Breast epithelium (tissue), 3 donors: ENCODE measurements at regions not wholly inside any gene's neighbourhood (a gene's known extent, or its start where the extent isn't known, plus 50 kb on each side); places are given as distances from the start of the nearest gene placed in this dataset.
"Not testable (repeated sequence)": the region's sequence is repeated elsewhere in the genome, so short reads cannot be mapped to it uniquely, and the experiment has no call there.

ENCODE experiments used
- CTCF ChIP-seq, 3 donors: fragments of 450-650 bp; IDR thresholded peaks; one replicate each; pipeline ENCODE4 v1.5.1; 2016 to 2017; ENCODE audit warnings: antibody characterized with exemption in 3 of 3, mild to moderate bottlenecking in 3 of 3, moderate library complexity in 3 of 3
- POLR2A ChIP-seq: fragments of 450-650 bp; IDR thresholded peaks from one replicate; pipeline ENCODE4 v1.6.1; 2016; ENCODE audit warnings: antibody characterized with exemption, mild to moderate bottlenecking, moderate library complexity

DNA sequence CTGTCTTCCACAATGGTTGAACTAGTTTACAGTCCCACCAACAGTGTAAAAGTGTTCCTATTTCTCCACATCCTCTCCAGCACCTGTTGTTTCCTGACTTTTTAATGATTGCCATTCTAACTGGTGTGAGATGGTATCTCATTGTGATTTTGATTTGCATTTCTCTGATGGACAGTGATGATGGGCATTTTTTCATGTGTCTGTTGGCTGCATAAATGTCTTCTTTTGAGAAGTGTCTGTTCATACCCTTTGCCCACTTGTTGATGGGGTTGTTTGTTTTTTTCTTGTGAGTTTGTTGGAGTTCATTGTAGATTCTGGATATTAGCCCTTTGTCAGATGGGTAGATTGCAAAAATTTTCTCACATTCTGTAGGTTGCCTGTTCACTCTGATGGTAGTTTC lies 153.1 kb downstream of the ALX1 start:
- not testable (repeated sequence) for TF ChIP-seq CTCF (IDR thresholded peaks at IDR 0.05); POLR2A
